DMS53 treated with DMSO at 0.1 percent for 48 hours (cell line): ENCODE measurements at regions not wholly inside any gene's neighbourhood (a gene's known extent, or its start where the extent isn't known, plus 50 kb on each side); places are given as distances from the start of the nearest gene placed in this dataset.
"Not testable (repeated sequence)": the region's sequence is repeated elsewhere in the genome, so short reads cannot be mapped to it uniquely, and the experiment has no call there.

Experiments used
- DNase-seq: peaks from one replicate; lab custom pipeline; 2025; ENCODE audit not compliant: unreplicated experiment; lab: John Stamatoyannopoulos, UW

- DNase-seq, result no peak
These were observed 602.8 kb downstream of the KCNT2 start for GRCh38 chr1:196005426-196005825.

DNA sequence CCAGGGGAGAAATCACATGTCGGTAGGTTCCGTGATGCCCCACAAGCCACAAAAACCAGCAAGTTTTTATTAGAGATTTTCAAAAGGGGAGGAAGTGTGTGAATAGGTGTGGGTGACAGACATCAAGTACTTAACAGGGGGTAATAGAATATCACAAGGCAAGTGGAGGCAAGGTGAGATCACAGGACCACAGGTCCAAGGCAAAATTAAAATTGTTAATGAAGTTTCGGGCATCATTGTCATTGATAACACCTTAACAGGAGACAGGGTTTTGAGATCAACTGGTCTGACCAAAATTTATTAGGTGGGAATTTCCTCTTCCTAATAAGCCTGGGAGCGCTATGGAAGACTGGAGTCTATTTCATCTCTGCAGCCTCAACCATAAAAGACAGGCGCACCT, 603.9 kb downstream of the KCNT2 start:
- DNase-seq, result not testable (repeated sequence)

DNA sequence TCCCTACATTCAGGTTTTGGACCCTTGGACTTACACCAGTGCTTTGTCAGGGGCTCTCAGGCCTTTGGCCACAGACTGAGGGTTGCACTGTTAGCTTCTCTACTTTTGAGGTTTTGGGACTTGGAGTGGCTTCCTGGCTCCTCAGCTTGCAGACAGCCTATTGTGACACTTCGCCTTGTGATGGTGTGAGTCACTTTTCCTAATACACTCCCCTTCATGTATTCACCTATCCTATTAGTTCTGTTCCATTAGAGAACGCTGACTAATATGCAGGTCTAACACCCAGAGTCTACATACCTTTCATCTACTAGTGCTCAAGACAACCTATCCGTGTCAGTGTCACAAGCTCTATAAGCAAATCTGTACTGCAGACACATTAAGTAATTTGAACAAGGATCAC, 605.3 kb downstream of the KCNT2 start:
- peak; percentile 27 for DNase-seq

DNA sequence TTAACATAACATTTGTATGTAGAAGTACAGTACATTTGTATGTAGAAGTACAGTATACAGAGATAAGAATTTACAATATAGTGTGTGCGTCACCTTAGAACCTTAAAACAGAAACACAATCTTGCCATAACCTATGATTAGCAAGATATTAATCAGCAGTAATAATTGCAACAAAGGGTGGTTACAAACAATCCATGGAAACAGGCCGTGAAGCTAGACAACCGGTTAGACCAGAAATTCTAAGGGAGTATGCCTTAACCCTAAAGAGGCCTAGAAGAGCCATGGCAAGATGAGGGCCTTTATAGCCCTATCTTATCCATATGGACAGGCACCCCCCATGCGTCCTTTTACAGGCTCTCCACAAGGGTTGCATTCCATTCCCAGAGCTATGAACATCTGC, 605.9 kb downstream of the KCNT2 start:
- DNase-seq, result not testable (repeated sequence)

DNA sequence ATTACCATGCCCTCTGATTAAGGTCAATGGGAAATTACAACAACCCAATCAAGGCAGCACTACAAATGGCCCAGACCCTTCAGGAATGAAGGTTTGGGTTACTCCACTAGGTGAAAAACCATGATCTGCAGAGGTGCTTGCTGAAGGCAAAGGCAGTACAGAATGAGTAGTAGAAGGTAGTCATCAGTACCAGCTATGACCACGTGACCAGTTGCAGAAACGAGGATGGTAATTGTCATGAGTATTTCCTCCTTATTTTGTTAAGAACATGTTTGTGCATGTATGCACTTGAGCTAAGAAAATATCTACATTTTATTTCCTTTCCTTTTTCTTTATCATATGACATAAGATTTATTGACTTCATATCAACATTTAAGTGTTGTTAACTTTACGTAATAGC, 607.1 kb downstream of the KCNT2 start:
- no peak for DNase-seq

DNA sequence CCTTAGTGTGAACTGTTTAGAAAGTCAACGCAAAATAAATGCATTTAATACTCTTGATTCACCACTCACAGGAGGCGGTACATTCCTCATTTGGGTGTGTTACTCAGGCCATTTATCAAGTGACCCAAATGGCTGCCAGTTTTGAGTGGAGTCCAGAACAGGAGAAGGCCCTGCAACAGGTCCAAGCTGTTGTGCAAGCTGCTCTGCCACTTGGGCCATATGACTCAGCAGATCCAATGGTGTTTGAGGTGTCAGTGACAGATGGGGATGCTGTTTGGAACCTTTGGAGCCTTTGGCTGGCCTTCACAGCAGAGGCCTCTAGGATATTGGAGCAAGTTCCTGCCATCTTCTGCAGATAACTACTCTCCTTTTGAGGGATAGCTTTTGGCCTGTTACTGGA, 609.2 kb downstream of the KCNT2 start:
- DNase-seq, result no peak

DNA sequence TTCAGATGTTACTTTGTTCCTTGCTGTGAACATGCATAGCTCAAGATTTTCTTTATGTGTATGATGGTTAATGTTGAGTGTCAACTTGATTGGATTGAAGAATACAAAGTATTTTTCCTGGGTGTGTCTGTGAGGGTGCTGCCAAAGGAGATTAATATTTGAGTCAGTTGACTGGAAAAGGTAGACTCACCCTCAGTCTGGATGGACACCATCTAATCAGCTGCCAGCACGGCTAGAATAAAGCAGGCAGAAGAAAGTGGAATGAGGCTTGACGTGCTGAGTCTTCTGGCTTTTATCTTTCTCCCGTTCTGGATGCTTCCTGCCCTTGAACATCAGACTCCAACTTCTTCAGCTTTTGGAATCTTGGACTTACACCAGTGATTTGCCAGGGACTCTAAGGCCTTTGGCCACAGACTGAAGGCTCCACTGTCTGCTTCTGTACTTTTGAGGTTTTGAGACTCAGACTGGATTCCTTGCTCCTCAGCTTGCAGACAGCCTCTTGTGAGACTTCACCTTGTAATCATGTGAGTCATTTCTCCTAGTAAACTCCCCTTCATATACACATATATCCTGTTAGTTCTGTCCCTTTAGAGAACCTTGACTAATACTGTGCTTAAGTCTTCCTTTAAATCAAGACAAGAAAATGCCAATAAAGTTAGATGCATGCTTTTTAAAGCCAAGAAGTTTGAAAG, 626.6 kb downstream of the KCNT2 start:
- no peak for DNase-seq

DNA sequence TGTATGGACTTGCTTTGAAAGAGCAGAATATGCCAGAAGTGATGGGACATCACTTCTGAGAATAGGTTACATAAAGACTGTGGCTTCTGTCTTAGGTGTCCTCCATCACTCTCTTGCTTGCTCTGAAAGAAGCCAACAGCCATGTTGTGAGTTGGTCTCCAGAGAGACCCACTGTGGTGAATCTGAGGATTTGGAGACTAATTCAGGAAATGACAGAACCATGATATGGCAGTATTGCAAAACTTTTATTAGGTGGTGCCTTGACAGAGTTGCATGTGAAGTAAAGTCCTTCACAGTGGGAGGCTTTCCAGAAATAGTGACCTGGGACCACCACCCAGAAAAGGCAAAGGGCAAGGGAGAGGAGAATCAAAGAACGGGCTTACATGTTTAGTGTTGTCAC, 628.6 kb downstream of the KCNT2 start:
- no peak for DNase-seq

DNA sequence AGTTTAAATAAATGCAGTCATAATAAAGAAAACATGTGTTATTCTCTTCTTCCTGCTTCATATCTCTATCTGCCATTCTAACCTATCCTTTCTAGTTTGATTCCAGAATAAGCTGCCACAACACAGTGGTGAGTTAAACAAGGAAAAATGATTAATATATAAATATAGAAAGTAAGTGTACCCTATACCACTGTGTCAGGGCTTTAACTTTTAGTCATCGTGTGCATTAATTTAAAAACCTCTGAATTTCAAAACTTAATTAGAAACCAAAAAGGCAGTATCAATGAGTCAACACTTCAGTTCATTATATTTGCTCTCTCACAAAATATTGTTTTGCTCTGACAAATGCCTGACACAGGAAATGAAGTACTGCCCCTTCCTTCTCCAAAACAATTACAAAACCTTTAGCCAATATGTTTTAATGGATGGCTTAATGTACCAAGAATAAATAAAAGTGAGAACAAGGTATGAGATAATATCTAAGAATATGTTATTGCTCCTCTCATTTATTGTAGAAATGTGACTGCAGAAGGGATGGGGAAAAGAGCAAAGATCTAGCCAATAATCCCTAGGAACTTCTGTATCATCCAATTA, 634.8 kb downstream of the KCNT2 start:
- no peak for DNase-seq

DNA sequence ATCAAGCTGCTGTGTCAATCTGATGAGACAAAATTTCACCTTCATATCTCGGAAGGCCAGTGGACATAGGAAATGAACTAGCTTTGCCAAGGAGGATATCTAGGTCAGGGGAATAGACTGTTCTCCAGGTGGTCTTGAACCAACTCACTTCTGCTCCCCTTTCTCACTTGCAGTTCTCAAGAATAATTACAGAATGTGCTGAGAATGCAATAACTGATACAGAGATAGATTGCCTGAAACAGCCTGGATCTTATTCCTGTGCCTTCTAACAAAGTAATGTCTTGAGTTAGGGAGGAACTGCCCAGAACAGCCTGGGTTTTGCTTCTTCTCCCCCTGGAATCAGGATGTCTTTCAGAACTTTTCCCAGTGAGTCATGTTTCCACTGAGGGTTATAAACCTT, 636.7 kb downstream of the KCNT2 start:
- no peak for DNase-seq

- no peak for DNase-seq
These were observed 638.0 kb downstream of the KCNT2 start for GRCh38 chr1:195970209-195970608.

DNA sequence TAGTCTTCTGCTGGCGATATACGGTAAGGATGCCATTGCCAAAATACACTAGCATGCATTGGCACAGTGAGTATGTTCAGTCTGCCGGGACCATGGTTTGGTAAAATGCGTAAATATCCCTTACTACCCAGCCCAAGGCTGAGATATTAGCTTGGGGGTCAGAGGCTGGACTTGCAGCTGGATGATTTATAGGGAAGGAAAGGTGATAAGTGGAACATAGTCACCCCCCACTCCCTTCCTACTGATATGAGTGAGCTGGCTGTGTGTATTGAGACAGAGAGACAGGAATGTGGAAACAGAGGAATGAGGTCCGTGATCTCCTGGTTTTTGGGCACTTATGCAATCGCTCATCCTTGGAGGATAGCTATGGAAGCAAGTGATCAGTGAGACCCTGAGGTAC, 642.8 kb downstream of the KCNT2 start:
- no peak for DNase-seq

- no peak for DNase-seq
These were observed 643.2 kb downstream of the KCNT2 start for GRCh38 chr1:195965036-195965435.

DNA sequence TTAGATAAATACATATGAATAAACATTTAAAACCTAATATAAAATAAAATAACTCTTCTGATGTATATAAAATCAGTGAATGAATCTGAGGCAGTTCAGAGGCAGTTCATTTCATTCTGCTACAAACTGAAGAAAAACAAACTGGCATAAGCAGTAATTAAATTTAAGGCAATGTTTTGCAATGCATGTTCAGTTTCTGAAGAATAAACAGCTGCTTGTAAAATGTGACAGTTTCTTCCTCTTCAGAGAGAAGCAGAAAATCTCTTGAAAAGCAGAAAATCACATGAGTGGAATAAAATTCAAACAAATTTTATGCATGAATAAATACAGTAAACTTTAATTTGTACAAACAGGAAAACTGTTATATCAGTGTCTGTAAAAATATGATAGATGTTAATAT, 643.7 kb downstream of the KCNT2 start:
- DNase-seq, result no peak

GRCh38 chr1:195962051-195962450, 646.2 kb downstream of the KCNT2 start:
- no peak for DNase-seq

GRCh38 chr1:195960580-195960979, 647.7 kb downstream of the KCNT2 start:
- no peak for DNase-seq

DNA sequence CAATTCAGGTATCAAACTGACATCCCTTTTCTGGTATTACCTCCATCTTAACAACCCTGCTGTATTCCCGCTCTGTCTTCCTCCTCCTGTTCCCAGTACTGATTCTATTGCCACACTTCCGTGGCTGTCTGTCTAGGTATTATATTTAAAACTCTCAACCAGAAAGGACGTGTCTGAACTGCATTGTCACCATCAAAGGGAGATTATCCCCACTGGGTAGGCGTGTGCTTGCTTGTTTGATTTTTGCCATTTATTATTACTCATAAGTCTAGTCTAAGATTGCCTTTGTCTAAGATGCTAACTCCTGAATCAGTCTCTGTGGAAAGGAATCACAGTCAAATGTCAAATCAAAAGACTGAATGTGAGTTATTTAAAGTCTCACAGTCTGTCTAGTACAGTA, 650.1 kb downstream of the KCNT2 start:
- DNase-seq, result no peak

- DNase-seq, result no peak
These were observed 651.4 kb downstream of the KCNT2 start for GRCh38 chr1:195956845-195957244.

DNA sequence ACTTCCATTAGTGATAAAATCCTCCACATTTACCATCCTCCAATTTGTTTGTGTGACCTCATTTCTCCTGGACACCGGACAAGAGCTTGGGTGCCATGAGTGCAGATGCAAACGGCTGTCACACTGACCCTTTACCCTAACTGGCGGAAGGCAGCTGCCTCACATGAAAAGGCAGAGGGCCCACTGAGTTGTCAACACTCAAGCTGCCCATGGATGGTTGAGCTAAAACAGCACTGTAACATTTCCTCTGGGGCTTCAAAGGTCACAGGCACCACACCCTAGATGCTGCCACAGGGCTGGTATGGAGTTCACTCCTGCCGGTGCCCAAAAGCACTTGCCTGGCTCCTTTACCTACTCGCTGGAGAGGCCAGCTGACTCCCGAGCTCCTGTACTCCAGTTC, 653.4 kb downstream of the KCNT2 start:
- no peak for DNase-seq

DNA sequence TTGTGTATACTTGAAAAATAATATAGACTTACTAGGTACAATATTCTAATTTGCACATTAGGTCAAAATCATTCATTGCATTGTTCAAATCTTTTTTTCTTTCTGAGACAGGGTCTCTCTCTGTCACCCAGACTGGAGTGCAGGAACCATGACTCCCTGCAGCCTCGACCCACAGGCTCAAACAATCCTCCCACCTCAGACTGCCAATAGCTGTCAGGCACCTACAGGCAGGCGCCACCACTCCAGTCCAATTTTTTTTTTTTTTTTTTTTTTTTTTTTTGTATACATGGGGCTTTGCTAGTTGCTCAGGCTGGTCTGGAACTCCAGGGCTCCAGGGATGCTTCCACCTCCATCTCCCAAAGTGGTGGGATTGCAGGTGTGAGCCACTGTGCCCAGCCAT, 656.9 kb downstream of the KCNT2 start:
- no peak for DNase-seq

GRCh38 chr1:195948123-195948895, 659.9 kb downstream of the KCNT2 start:
- DNase-seq, result no peak

GRCh38 chr1:195946500-195946899, 661.7 kb downstream of the KCNT2 start:
- DNase-seq, result no peak
